Activated CD8-positive, alpha-beta memory T cell treated with anti-CD3 and anti-CD28 coated beads, Interleukin-2, amount 50 U/mL, for 48 hours (primary cell): ENCODE measurements at regions not wholly inside any gene's neighbourhood (a gene's known extent, or its start where the extent isn't known, plus 50 kb on each side); places are given as distances from the start of the nearest gene placed in this dataset.

Source experiments
- DNase-seq: peaks from one replicate; pipeline ENCODE4 v3.0.0-alpha.2; 2020

DNA sequence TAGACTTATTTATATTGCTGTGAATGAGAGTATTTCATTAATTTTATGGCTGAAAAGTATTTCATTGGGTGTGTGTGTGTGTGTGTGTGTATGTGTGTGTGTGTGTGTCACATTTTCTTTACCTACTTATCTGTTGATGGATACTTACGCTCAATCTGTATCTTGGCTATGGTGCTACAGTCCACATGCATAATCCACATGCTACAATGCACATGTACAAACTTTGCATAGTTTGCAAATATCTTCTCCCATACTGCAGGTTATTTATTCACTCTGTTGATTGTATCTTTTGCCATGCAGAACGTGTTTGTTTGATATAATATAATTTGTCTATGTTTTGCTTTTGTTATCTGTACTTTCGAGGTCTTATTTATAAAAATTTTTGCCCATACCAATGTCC is 167.8 kb downstream of the RAB28 start:
- no peak for DNase-seq

DNA sequence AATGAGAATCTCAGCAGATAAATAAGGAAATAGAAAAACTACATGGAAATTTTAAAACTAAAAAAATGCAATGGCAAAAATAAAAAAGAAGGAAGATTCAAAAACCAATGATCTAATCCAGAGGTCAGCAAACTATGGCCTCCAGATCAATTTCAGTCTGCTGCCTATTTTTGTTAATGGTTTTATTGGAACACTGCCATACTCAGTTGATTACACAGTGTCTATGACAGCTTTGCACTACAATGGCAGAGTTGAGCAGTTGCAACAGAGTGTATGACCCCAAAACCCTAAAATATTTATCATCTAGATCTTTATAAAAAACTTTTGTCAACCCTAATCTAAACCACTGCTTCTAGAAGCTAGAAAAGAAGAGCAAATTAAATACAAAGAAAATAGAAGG is 170.3 kb downstream of the RAB28 start:
- DNase-seq = no peak

DNA sequence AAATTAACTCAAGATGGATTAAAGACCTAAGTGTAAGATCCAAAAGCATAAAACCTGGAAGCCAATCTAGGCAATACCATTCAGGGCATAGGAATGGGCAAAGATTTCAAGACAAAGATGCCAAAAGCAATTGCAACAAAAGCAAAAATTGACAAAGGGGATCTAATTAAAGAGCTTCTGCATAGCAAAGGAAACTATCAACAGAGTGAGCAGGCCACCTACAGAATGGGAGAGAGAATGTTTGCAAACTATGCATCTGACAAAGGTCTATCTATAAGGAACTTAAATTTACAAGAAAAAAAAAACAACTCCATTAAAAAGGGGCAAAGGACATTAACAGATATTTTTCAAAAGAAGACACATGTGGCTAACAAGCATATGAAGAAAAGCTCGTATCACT is 171.9 kb downstream of the RAB28 start:
- DNase-seq = no peak

DNA sequence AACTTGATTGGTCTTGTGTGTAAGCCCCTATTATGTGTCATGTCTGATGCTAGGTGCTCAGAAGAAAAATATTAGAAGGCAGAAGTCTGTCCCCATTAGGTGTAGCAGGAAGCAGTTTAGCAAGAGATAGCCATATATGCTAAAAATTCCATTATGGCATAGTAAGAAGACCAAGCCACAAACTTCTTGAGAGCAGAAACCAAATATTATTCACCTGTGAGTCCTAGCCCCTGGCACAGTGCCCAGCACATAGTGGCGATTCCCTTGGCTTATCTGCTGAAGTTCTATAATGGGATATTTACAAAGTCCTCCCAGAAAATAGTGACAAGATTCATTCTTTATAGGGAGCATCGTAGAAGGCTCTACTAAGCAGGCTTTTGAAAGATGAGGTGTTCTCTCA is 174.4 kb downstream of the RAB28 start:
- DNase-seq = no peak

- no peak for DNase-seq
These were observed 177.8 kb downstream of the RAB28 start for GRCh38 chr4:13306356-13306755.

GRCh38 chr4:13302876-13303275 is 181.3 kb downstream of the RAB28 start:
- DNase-seq = no peak

- no peak for DNase-seq
These were observed 184.8 kb downstream of the RAB28 start for GRCh38 chr4:13299343-13299742.

DNA sequence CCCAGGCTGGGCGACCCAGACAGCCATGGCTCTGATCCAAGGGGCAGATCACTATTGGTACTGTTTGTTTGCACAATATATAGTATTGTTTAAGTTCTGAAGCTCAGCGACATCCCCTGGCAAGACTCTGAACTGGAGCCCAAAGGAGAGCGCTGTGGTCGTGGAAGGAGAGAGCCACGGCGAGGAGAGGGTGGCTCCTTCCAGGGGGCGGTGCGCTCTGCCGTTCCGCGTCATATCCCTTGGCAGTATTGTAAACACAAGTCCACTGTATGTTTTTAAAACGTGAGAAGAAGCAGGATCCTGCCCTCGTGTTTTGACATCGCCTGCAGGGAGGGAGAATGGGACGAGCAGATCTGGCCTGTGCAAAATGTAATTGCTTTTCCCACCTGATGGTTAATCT is 185.5 kb downstream of the RAB28 start:
- DNase-seq = no peak

- DNase-seq = no peak
These were observed 187.2 kb downstream of the RAB28 start for GRCh38 chr4:13296986-13297385.

DNA sequence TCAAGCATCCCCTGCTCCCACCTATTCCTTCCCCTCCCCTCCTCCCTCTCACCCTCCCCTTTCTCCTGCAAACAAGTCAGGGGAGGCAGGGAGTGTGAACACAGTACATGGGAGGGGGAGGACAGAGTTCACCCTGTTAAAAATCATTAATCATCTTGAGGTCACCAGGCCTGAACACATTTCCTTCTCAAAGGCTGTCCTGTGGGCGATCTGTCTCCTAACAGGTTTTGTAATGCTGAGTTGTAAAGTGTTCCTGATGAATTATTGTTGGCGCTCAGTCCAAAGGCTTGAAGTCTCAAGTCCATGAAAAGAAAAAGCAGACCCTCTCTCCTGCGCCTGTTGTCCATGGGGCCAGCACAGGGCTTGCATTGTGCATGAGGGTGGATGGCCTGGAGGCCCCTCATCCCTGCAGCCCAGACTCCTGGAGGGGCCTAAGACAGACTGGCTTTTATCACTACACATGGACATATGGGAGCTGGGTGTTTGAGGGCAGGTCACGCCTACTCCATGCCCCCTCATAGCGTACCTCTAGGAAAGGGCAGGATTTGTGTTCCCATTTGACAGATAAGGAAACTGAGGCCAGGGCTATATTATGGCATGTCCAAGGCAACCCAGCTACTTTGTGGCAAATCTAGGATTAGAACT is 189.1 kb downstream of the RAB28 start:
- DNase-seq = no peak

DNA sequence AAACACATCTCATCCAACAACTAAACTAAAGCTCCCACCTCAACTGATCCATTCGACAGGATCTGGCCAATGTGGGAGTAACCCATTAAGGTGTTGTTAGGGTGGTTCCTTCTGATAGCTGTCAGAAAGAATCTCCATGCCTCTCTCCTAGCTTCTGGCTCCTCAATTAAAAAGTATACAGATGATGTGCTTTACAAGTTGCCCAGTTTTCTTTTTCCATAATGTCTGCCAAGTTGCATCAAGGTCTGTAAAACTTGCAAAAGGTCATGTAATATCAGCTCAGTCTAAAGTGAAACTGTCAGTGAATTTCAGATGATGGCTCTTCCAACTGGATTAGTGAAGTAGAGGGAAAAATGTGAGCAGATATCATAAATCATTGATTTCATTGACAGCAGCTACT is 191.8 kb downstream of the RAB28 start:
- DNase-seq = no peak

DNA sequence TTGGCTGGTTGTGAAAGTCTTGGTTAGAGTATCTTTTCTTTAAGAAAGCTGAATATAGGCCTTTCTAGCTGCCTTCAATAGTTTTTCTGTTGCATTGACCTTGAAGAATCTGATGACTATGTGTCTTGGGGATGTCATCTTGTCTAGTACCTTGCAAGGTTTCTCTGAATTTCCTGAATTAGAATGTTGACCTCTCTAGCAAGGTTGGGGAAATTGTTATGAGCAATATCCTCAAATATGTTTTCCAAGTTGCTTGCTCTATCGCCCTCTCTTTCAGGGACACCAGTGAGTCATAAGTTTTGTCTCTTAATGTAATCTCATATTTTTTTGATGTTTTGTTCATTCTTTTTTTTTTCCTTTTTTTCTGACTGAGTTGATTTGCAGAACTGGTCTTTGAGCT is 194.7 kb downstream of the RAB28 start:
- no peak for DNase-seq

GRCh38 chr4:13285336-13285735 is 198.8 kb downstream of the RAB28 start:
- DNase-seq = no peak

- no peak for DNase-seq
These were observed 199.2 kb downstream of the RAB28 start for GRCh38 chr4:13284932-13285331.

DNA sequence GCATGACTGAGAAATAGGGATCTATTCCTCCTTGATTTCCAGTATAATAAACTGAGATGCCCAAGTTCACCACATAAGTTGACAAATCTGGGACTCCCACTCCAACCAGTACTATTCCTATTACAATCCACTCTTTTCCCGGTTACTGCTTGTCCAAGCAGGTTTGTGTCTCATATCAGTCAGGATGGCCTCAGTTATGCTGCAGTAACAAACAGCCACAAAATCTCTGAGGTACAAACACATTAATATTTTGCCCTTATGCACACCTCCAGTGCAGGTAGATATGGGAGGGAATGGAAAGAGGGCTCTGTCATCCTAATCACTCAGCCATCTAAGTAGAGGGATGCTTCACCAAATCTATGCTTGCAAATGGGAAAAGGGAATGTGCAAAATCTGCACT is 207.8 kb downstream of the RAB28 start:
- no peak for DNase-seq

DNA sequence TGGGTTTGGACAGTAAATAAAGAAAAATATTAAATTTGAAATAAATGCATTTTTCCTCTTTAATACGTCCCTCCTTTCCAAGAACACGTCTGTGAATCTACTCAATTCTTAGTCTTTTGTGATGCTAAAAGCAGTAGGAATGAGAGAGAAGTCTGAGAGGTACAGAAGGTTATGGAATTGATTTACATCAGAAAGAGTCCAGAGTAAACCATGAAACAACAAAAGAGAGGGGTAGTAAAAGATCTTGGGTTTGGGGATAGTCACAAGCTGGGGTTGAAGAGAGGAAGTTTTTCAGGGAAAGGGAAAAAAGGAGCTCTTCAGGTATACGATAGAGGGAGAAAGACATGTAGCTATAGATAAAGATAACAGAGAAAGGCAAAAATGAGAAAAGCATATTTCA is 215.4 kb downstream of the RAB28 start:
- no peak for DNase-seq

DNA sequence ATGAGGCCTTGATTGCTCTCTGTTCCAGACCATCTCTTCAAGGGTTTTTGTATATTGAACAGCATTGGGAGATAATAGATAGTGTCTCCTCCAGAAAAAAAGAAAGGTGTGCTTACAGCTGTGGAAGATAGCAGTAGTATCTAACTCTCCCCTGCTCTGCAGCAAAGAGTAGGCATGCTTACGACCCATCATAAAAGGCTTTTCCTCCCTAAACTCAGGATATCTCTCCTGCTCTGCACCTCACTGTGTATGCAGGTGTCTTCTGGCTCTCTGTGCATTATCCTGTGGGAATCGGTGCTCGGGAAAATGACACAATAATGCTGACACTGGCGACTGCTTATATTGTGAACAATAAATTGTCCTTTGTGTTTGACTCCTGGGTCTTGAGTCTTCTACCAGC is 216.0 kb downstream of the RAB28 start:
- DNase-seq = no peak

GRCh38 chr4:13267091-13267490 is 217.0 kb downstream of the RAB28 start:
- no peak for DNase-seq

DNA sequence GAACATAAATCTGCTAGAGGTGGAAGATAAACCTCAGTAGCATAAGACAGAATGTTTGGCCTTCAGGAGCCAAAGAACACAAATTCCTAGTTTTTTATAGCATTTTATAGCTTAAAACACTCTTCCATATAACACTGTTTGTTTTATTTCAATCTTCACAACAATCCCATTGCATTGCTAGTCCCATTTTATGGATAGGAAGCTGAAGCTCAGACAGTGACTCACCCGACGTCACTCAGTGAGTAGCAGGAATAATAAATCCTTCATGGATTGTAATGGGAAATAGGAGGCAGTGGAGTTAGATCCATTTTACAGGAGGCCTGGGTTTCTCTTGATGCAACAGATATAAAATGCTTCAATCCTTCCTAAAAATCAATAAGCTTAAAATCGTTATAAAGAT is 217.5 kb downstream of the RAB28 start:
- DNase-seq = no peak

DNA sequence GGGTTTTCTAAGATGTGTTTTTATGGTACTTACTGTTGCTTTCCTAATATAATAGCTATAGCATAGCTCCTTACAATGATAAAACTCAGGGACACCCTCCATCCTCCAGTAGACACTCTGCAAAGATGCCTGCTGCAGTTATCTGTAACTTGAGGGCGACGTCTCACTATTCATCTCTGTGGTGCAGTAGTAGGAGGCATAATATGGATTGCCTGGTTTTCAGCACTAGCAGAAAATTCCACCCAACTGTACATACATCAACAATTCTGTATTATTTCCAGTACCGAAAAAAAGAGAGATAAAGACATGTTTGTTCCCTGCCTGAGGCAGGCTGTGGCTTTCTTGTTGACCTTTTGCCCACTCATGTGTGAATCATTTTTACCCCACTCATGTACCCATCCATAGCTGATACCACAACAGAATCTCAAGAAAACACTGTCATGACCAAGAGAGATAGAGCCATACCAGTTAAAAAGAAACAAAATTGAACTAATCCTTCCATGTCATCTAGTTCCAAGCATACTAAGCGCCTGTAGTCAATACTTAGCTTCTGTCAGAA is 220.1 kb downstream of the RAB28 start:
- no peak for DNase-seq

GRCh38 chr4:13262816-13263215 is 221.3 kb downstream of the RAB28 start:
- no peak for DNase-seq

GRCh38 chr4:13261486-13262257 is 222.5 kb downstream of the RAB28 start:
- DNase-seq = no peak

- no peak for DNase-seq
These were observed 223.6 kb downstream of the RAB28 start for GRCh38 chr4:13260513-13260912.

- no peak for DNase-seq
These were observed 233.9 kb downstream of the RAB28 start for GRCh38 chr4:13250263-13250662.
